ENCODE measurements at regions not wholly inside any gene's neighbourhood (a gene's known extent, or its start where the extent isn't known, plus 50 kb on each side); places are given as distances from the start of the nearest gene placed in this dataset.

DNA sequence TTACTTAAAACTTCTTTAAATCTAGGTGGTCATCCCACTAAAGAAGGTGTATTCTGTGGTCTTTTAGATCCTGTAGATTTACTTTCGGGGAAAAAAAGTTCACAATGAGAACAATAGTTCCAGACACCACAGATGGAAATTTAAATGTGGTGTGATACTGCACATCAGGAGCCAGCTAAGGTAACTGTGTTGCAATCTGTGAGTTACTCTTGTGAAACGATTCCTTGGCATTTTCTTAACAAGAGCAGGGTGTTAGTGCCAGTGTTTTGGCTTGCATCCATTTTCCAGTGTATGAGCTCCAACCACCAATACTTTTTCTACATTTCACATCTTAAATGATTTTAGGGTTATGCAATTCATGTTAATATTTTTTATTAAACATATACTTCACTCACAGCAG, 674.5 kb downstream of the CETN3 start:
- intact Hi-C loops (cut with DNase I) = no loop called here
- ATAC-seq (peak; percentile 66), DNase-seq (no peak)
- Histone ChIP-seq H3K36me3 (no peaks in the 10 kb centered on the region), H3K9me3 (no peaks in the 10 kb centered on the region), H3K27me3 (no peaks in the 10 kb centered on the region), H3K4me3 (no peak overlapping the region), H3K4me1 (no peaks in the 10 kb centered on the region), H3K27ac (no peak overlapping the region)
- TF ChIP-seq, protein P1, sequence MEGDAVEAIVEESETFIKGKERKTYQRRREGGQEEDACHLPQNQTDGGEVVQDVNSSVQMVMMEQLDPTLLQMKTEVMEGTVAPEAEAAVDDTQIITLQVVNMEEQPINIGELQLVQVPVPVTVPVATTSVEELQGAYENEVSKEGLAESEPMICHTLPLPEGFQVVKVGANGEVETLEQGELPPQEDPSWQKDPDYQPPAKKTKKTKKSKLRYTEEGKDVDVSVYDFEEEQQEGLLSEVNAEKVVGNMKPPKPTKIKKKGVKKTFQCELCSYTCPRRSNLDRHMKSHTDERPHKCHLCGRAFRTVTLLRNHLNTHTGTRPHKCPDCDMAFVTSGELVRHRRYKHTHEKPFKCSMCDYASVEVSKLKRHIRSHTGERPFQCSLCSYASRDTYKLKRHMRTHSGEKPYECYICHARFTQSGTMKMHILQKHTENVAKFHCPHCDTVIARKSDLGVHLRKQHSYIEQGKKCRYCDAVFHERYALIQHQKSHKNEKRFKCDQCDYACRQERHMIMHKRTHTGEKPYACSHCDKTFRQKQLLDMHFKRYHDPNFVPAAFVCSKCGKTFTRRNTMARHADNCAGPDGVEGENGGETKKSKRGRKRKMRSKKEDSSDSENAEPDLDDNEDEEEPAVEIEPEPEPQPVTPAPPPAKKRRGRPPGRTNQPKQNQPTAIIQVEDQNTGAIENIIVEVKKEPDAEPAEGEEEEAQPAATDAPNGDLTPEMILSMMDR (IDR thresholded peaks at IDR 0.05) = no peak

DNA sequence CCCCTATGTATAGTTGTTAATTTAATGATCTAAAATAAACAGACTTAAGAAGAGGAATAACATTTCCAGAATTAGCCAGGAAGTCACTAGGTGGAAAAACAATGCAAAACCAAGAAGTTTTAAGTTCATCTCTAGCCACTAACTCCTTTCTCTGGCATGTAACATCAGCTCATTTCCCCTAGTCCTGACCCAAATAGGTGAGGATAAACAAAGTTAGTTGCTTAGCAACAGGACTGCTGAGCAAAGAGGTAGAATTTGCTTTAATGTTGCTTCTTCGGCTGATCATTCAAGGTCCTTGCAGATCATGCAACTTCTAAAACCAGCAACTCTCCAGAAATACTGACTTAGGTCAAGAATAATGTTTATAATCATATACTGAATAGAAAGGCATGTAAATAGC, 675.8 kb downstream of the CETN3 start:
- Histone ChIP-seq H3K9me3 (no peaks in the 10 kb centered on the region), H3K27me3 (no peaks in the 10 kb centered on the region), H3K36me3 (no peaks in the 10 kb centered on the region), H3K27ac (no peak overlapping the region), H3K4me3 (no peak overlapping the region), H3K4me1 (no peaks in the 10 kb centered on the region)
- intact Hi-C loops (cut with DNase I) = no loop called here
- TF ChIP-seq, protein P1 (IDR thresholded peaks at IDR 0.05) = no peak
- ATAC-seq = no peak
- DNase-seq = no peak

GRCh38 chr5:89729623-89730301, 679.8 kb downstream of the CETN3 start:
- intact Hi-C loops (cut with DNase I) = no loop called here
- ATAC-seq (no peak), DNase-seq (no peak)
- TF ChIP-seq, protein P1 (IDR thresholded peaks at IDR 0.05) = no peak
- H3K36me3 ChIP-seq = no peaks in the 10 kb centered on the region
- H3K9me3 ChIP-seq = no peaks in the 10 kb centered on the region
- no peak overlapping the region for H3K4me3 ChIP-seq
- no peak overlapping the region for H3K27ac ChIP-seq
- no peaks in the 10 kb centered on the region for H3K4me1 ChIP-seq
- no peaks in the 10 kb centered on the region for H3K27me3 ChIP-seq

DNA sequence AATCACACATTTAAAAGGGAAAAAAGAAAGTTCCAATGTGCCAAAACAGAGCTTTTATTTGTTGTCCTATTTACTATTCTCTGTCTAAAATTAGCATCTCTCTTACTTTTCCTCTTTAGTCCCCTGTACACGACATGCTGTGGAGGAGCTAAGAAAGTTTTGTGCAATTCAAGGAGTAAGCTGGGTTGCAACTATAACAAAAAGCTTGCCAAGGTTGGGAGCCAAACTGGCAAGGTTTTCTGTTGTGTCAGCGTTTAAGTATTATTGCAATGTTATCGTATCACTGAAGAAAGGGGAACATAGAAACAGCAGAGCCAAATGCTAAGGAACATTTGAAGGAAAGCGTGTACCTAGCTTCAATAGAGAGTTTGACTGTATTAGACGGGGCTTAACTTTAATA, 680.8 kb downstream of the CETN3 start:
- TF ChIP-seq, protein P1 (IDR thresholded peaks at IDR 0.05) = no peak
- intact Hi-C loops (cut with DNase I) = no loop called here
- DNase-seq = no peak
- ATAC-seq = no peak
- H3K9me3 ChIP-seq = no peaks in the 10 kb centered on the region
- no peaks in the 10 kb centered on the region for H3K27me3 ChIP-seq
- no peak overlapping the region for H3K27ac ChIP-seq
- no peak overlapping the region for H3K4me3 ChIP-seq
- H3K4me1 ChIP-seq = no peaks in the 10 kb centered on the region
- no peaks in the 10 kb centered on the region for H3K36me3 ChIP-seq

- Histone ChIP-seq H3K27me3 (no peaks in the 10 kb centered on the region), H3K4me1 (no peaks in the 10 kb centered on the region), H3K9me3 (no peaks in the 10 kb centered on the region), H3K27ac (no peak overlapping the region), H3K36me3 (no peaks in the 10 kb centered on the region), H3K4me3 (no peak overlapping the region)
- intact Hi-C loops (cut with DNase I) = no loop called here
- TF ChIP-seq, protein P1 (IDR thresholded peaks at IDR 0.05) = no peak
- ATAC-seq (no peak), DNase-seq (no peak)
Measured at GRCh38 chr5:89728134-89728533, 681.4 kb downstream of the CETN3 start.
